Transverse colon (tissue), 4 donors: ENCODE measurements at regions not wholly inside any gene's neighbourhood (a gene's known extent, or its start where the extent isn't known, plus 50 kb on each side); places are given as distances from the start of the nearest gene placed in this dataset.

Source experiments
- DNase-seq: peaks from one replicate; pipeline ENCODE4 v3.0.0-alpha.2; 2019
- H3K27ac ChIP-seq, 4 donors: fragments of 200-600 bp; sonication (generic); 2 replicates each; pipeline ENCODE4 v1.5.1; 2016 to 2018; ENCODE audit warnings: inconsistent platforms in 4 of 4
- H3K27me3 ChIP-seq: fragments of 200-600 bp; sonication (generic); 2 replicates; pipeline ENCODE4 v1.5.1; 2017; ENCODE audit warnings: inconsistent platforms
- H3K36me3 ChIP-seq, 4 donors: fragments of 200-600 bp; sonication (generic); 2 replicates each; pipeline ENCODE4 v1.5.1; 2017 to 2019; ENCODE audit warnings: inconsistent platforms in 4 of 4
- H3K4me1 ChIP-seq, 4 donors: fragments of 200-600 bp; sonication (generic); 2 replicates each; pipeline ENCODE4 v1.5.1; 2017 to 2020; ENCODE audit warnings: inconsistent platforms in 4 of 4
- H3K4me3 ChIP-seq, 4 donors: fragments of 200-600 bp; sonication (generic); 1 replicate in 1 of 4; 2 replicates in 3 of 4; pipeline versions ENCODE4 v1.5.1 to v1.6.1; 2017 to 2019; ENCODE audit warnings: inconsistent platforms in 4 of 4
- H3K9me3 ChIP-seq, 2 donors: fragments of 200-600 bp; sonication (generic); 2 replicates each; pipeline ENCODE4 v1.5.1; 2017 to 2019; ENCODE audit warnings: inconsistent platforms in 2 of 2
- CTCF ChIP-seq, 5 experiments: fragments of 200-600 bp in 3 of 5; fragments of 450-650 bp in 2 of 5; sonication (generic) in 3 of 5; IDR thresholded peaks; 1 replicate in 2 of 5; 2 replicates in 3 of 5; pipeline ENCODE4 v1.5.1; 2016 to 2017; ENCODE audit warnings: antibody characterized with exemption in 5 of 5, inconsistent platforms in 3 of 5, mild to moderate bottlenecking in 2 of 5, moderate library complexity in 1 of 5
- EP300 ChIP-seq: sonication (generic); formaldehyde crosslinking; IDR thresholded peaks from one replicate; pipeline ENCODE4 v1.6.1; 2017; ENCODE audit warnings: antibody characterized with exemption, low read depth
- POLR2A ChIP-seq: fragments of 450-650 bp; IDR thresholded peaks from one replicate; pipeline ENCODE4 v1.6.1; 2016; ENCODE audit warnings: antibody characterized with exemption, mild to moderate bottlenecking, moderate library complexity
- POLR2AphosphoS5 ChIP-seq, 3 donors: sonication (generic); formaldehyde crosslinking; IDR thresholded peaks; one replicate each; pipeline ENCODE4 v1.6.1; 2016; ENCODE audit warnings: antibody characterized with exemption in 3 of 3
- WGBS, 2 donors: methylation state at CpG; one replicate each; pipeline ENCODE4 v1.1.5; 2018; ENCODE audit warnings: low coverage in 1 of 2; 5-methylcytosine and 5-hydroxymethylcytosine counted together
- in situ Hi-C, 4 donors: fragments of 200-750 bp; cut with MboI; loops; one replicate each; pipeline versions ENCODE4 v1.15.0 to v1.15.1; 2017; ENCODE audit warnings: low sequenced_read_pairs in 3 of 4, low pct_ligation_motif_present in 1 of 4, low pct_unique_long_range_greater_than_20kb in 1 of 4
- intact Hi-C: fragments of 100-400 bp; cut with DNase I; formaldehyde crosslinking; loops from one replicate; pipeline ENCODE4 v1.15.1; 2023; ENCODE audit warnings: low total_unique reads

DNA sequence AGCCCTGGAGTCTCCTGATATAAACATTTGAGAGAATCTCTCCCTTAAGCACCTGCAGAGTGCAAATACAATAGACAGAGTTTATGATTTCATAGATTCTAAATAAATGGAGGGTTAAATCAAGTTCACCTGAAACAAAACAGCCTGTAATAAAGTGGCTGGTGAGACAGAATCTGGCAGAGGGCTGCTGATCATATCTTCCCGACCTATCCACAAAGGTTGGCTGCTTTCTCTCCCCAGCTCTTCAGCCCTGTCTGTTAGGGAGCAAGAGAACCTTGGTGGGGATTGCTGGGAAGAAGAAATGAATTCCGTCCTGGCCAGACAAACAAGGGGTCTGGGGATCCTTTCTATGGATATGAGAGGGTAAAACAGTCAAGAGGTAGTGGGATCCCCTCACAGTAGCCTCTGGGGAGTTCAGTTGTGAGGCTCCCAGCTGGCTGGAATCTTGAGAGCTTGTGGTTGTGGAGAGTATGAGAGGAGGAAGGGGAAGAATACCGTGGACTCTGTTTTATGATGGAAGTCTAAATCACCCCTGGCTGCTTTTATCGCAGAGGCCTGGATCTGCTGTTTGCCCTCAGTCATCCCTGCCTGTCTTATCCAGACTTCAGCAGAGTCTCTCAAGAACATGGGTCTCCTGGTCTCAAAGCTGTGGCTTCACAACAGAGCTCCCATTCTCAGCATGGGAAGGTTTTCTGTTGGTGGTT lies 451.3 kb downstream of the NTRK3 start:
- Histone ChIP-seq H3K4me3 (no peak overlapping the region), H3K27me3 (no peaks in the 10 kb centered on the region), H3K9me3 (no peaks in the 10 kb centered on the region), H3K4me1 (no peaks in the 10 kb centered on the region), H3K36me3 (no peaks in the 10 kb centered on the region), H3K27ac (no peak overlapping the region)
- no peak for DNase-seq
- intact Hi-C loops (no loop called here), in situ Hi-C loops (no loop called here)
- 49 to 60% methylated on average over 2 to 4 of the region's 4 CpGs for WGBS, 2 donors
- no peak for TF ChIP-seq POLR2AphosphoS5 (IDR thresholded peaks at IDR 0.05)
- no peak for TF ChIP-seq CTCF (IDR thresholded peaks at IDR 0.05)
- TF ChIP-seq EP300: no peak

DNA sequence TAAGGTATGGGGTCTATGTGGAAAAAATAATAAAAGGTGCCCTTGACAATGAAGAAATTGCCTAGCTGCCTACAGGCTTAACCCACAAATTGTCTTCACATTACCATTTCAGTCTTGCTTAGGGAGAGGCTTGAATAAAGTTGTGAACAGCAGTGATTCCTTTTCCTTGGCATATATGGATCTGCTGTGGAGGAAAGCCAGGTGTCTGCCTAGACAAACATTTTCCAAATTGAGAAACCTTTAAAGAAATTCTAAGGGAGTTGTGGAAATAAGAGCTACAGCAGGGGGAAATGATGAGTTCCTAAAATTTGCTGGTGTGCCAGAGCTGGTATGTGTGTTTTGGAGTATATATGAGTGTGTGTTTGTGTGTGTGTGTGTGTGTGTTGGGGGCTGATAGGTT lies 452.1 kb downstream of the NTRK3 start:
- in situ Hi-C loops: no loop called here
- no peak for TF ChIP-seq CTCF (IDR thresholded peaks at IDR 0.05)
- DNase-seq: no peak
- Histone ChIP-seq H3K36me3 (no peaks in the 10 kb centered on the region), H3K27me3 (no peaks in the 10 kb centered on the region), H3K4me3 (no peak overlapping the region), H3K4me1 (no peaks in the 10 kb centered on the region), H3K27ac (no peak overlapping the region), H3K9me3 (no peaks in the 10 kb centered on the region)
- intact Hi-C loops: no loop called here

DNA sequence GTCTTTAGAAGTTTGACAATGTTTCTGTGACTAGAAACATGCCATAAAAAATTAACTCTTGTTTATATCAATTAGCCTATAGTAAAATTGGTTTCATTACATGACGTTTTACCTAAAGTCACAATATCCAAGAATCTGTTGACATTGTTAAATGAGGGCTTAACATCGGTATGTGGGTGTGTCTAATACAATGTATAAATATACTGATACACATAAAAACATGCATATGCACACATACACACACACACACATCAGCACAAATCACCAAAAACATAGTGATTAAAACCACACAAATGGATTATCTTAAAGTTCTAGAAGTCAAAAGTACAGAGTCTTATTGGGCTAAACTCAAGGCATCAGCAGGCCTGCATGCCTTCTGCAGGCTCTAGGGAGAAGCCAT lies 456.7 kb downstream of the NTRK3 start:
- H3K36me3 ChIP-seq: no peaks in the 10 kb centered on the region
- no peaks in the 10 kb centered on the region for H3K4me1 ChIP-seq
- WGBS, 2 donors: 35 to 55% methylated on average over 2 of the region's 2 CpGs
- in situ Hi-C loops: no loop called here
- no peaks in the 10 kb centered on the region for H3K27me3 ChIP-seq
- H3K27ac ChIP-seq: no peak overlapping the region
- DNase-seq: no peak
- H3K9me3 ChIP-seq: no peaks in the 10 kb centered on the region
- H3K4me3 ChIP-seq: no peak overlapping the region
- intact Hi-C loops: no loop called here
- TF ChIP-seq POLR2AphosphoS5 (IDR thresholded peaks at IDR 0.05) (no peak), CTCF (IDR thresholded peaks at IDR 0.05) (no peak), POLR2A (no peak), EP300 (no peak)

- in situ Hi-C loops: no loop called here
- H3K27me3 ChIP-seq: no peaks in the 10 kb centered on the region
- H3K9me3 ChIP-seq: no peaks in the 10 kb centered on the region
- TF ChIP-seq POLR2A (no peak), POLR2AphosphoS5 (IDR thresholded peaks at IDR 0.05) (no peak)
- intact Hi-C loops: no loop called here
- 69 to 75% methylated on average over 3 of the region's 3 CpGs for WGBS, 2 donors
- H3K27ac ChIP-seq: no peak overlapping the region
- no peaks in the 10 kb centered on the region for H3K4me1 ChIP-seq
- H3K4me3 ChIP-seq: no peak overlapping the region
- no peak for DNase-seq
- no peaks in the 10 kb centered on the region for H3K36me3 ChIP-seq
Observed at GRCh38 chr15:87799428-87799827, 457.1 kb downstream of the NTRK3 start.

- Histone ChIP-seq H3K4me3 (no peak overlapping the region), H3K4me1 (no peaks in the 10 kb centered on the region), H3K36me3 (no peaks in the 10 kb centered on the region), H3K27ac (no peak overlapping the region), H3K27me3 (no peaks in the 10 kb centered on the region), H3K9me3 (no peaks in the 10 kb centered on the region)
- intact Hi-C loops: no loop called here
- DNase-seq: no peak
- WGBS, 2 donors: 60 to 62% methylated on average over 2 to 4 of the region's 4 CpGs
- no peak for TF ChIP-seq POLR2AphosphoS5 (IDR thresholded peaks at IDR 0.05)
- TF ChIP-seq POLR2A: no peak
- no peak for TF ChIP-seq CTCF (IDR thresholded peaks at IDR 0.05)
- in situ Hi-C loops: no loop called here
Observed at GRCh38 chr15:87793725-87794124, 462.8 kb downstream of the NTRK3 start.
